Right lobe of liver (tissue), 4 donors: ENCODE measurements at regions not wholly inside any gene's neighbourhood (a gene's known extent, or its start where the extent isn't known, plus 50 kb on each side); places are given as distances from the start of the nearest gene placed in this dataset.

Experiments used
- CTCF ChIP-seq, 4 donors: fragments of 200-600 bp in 3 of 4; fragments of 450-650 bp in 1 of 4; IDR thresholded peaks; one replicate each; pipeline versions ENCODE4 v1.5.1 to v1.8.0; 2016 to 2022; ENCODE audit warnings: antibody characterized with exemption in 4 of 4, mild to moderate bottlenecking in 2 of 4
- POLR2A ChIP-seq: fragments of 450-650 bp; IDR thresholded peaks from one replicate; pipeline ENCODE4 v1.6.1; 2017; ENCODE audit warnings: antibody characterized with exemption, mild to moderate bottlenecking
- donor health status: DM: no; HTN: no; CAD: no.
- donor health status: DM: no; HTN: no; CAD: no.
- donor health status: DM: no; HTN: yes; CAD: no.

- TF ChIP-seq CTCF (IDR thresholded peaks at IDR 0.05) (no peak), POLR2A (no peak)
Measured at GRCh38 chr4:19403786-19404370, 847.8 kb upstream of the SLIT2 start.
